ENCODE measurements at regions not wholly inside any gene's neighbourhood (a gene's known extent, or its start where the extent isn't known, plus 50 kb on each side); places are given as distances from the start of the nearest gene placed in this dataset.

- no peak for DNase-seq (ENCODE audit: low read depth in 3 of 3)
These were observed 622.6 kb downstream of the KCNJ2 start for GRCh38 chr17:70791748-70792443.

- DNase-seq (ENCODE audit: low read depth in 3 of 3) = no peak
These were observed 625.4 kb downstream of the KCNJ2 start for GRCh38 chr17:70794738-70795137.

GRCh38 chr17:70795620-70796019 lies 626.3 kb downstream of the KCNJ2 start:
- no peak for DNase-seq (ENCODE audit: low read depth in 3 of 3)

GRCh38 chr17:70796757-70797156 lies 627.4 kb downstream of the KCNJ2 start:
- no peak for DNase-seq (ENCODE audit: low read depth in 3 of 3)

GRCh38 chr17:70797166-70797565 lies 627.8 kb downstream of the KCNJ2 start:
- DNase-seq (ENCODE audit: low read depth in 3 of 3) = no peak

GRCh38 chr17:70804161-70804560 lies 634.8 kb downstream of the KCNJ2 start:
- no peak for DNase-seq (ENCODE audit: low read depth in 3 of 3)

GRCh38 chr17:70808596-70808995 lies 639.3 kb downstream of the KCNJ2 start:
- no peak for DNase-seq (ENCODE audit: low read depth in 3 of 3)

GRCh38 chr17:70810609-70811008 lies 641.3 kb downstream of the KCNJ2 start:
- no peak for DNase-seq (ENCODE audit: low read depth in 3 of 3)

GRCh38 chr17:70813355-70813930 lies 644.1 kb downstream of the KCNJ2 start:
- no peak for DNase-seq (ENCODE audit: low read depth in 3 of 3)

- no peak for DNase-seq (ENCODE audit: low read depth in 3 of 3)
These were observed 649.9 kb downstream of the KCNJ2 start for GRCh38 chr17:70819183-70819582.

- DNase-seq (ENCODE audit: low read depth in 3 of 3) = no peak
These were observed 650.9 kb downstream of the KCNJ2 start for GRCh38 chr17:70820276-70820675.

- DNase-seq (ENCODE audit: low read depth in 3 of 3) = no peak
These were observed 656.2 kb downstream of the KCNJ2 start for GRCh38 chr17:70825321-70826125.

- no peak for DNase-seq (ENCODE audit: low read depth in 3 of 3)
These were observed 660.5 kb downstream of the KCNJ2 start for GRCh38 chr17:70829876-70830275.

GRCh38 chr17:70834039-70834438 lies 664.7 kb downstream of the KCNJ2 start:
- no peak for DNase-seq (ENCODE audit: low read depth in 3 of 3)

GRCh38 chr17:70848785-70849184 lies 679.5 kb downstream of the KCNJ2 start:
- no peak for DNase-seq (ENCODE audit: low read depth in 3 of 3)

GRCh38 chr17:70855401-70856054 lies 686.2 kb downstream of the KCNJ2 start:
- no peak for DNase-seq (ENCODE audit: low read depth in 3 of 3)

- DNase-seq (ENCODE audit: low read depth in 3 of 3) = no peak
These were observed 688.0 kb downstream of the KCNJ2 start for GRCh38 chr17:70857351-70857750.

- no peak for DNase-seq (ENCODE audit: low read depth in 3 of 3)
These were observed 690.5 kb downstream of the KCNJ2 start for GRCh38 chr17:70859829-70860228.

- DNase-seq (ENCODE audit: low read depth in 3 of 3) = no peak
These were observed 693.0 kb downstream of the KCNJ2 start for GRCh38 chr17:70862295-70862694.

- DNase-seq (ENCODE audit: low read depth in 3 of 3) = no peak
These were observed 694.3 kb downstream of the KCNJ2 start for GRCh38 chr17:70863436-70864248.

- no peak for DNase-seq (ENCODE audit: low read depth in 3 of 3)
These were observed 696.9 kb downstream of the KCNJ2 start for GRCh38 chr17:70865993-70866804.
